Retina (tissue), 1 donor: ENCODE measurements at regions not wholly inside any gene's neighbourhood (a gene's known extent, or its start where the extent isn't known, plus 50 kb on each side); places are given as distances from the start of the nearest gene placed in this dataset.

Source experiments
- DNase-seq: peaks from one replicate; pipeline ENCODE4 v3.0.0-alpha.2; 2016

DNA sequence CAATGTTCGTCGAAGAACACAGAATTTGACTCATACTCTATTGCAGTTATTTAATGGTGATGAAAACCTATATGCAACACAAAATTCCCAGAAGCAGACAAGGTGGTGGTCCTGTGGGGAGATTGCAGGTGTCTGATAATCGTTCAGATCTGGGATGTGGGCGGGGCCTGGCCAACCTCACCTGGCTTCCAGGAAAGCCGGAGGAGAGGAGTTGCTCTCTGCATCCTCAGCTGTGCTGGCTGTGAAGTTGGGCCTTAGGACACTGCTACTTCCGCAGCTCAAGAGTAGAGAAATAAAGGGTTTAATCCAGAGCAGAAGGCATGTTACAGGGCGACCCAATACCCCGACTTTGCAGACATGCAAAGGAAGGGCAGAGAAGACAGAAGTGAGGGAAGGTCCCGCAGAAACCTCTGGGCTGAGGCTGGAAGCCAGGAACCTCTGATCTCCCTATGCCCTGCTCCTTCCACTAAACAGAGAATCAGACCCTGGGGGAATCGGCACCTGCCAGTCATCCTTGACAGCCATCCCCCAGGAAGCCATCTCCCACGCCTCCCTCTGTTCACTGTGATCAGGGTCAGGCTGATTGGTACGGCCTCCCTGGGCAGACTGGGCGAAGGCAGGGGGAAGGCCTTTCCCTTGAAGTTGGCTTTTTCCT, 590.3 kb downstream of the AJAP1 start:
- DNase-seq: no peak

DNA sequence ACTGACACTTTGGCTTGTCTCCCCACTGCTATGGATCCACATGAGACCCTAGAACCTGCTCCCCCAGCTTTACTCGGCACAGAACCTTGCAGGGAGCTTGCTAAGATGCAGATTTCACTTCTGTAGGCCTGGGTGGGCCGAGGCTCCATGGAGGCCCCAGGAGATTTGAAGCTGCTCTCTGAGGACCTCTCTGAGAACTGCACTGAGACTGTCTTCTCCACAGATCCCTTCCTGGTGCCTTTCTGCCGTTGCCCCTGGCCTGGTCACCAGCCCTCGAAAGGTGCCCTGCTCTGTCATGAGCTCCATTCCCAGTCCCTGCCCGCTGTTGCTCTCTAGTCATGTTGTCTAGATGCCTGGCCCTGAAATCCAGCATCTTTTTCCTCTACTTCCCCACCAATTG, 588.4 kb downstream of the AJAP1 start:
- DNase-seq: no peak

DNA sequence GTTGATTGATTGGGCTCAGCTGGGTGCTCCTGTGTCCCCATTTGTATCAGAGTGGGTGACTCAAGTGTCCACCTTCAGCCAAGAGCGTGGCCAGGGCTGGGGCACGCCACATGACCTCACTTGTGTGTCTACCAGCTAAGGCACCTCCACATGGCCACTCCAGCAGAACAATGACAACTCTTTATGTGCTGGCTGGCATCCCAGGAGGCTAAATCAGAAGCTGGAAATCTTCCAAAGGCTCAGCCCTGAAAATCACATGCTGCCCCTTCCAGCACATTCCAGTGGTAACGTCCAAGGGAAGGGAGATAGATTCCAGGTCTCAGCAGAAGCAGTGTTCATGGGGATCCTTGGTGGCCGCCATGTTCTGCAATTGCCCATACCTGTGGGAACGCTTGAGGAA, 585.5 kb downstream of the AJAP1 start:
- no peak for DNase-seq

DNA sequence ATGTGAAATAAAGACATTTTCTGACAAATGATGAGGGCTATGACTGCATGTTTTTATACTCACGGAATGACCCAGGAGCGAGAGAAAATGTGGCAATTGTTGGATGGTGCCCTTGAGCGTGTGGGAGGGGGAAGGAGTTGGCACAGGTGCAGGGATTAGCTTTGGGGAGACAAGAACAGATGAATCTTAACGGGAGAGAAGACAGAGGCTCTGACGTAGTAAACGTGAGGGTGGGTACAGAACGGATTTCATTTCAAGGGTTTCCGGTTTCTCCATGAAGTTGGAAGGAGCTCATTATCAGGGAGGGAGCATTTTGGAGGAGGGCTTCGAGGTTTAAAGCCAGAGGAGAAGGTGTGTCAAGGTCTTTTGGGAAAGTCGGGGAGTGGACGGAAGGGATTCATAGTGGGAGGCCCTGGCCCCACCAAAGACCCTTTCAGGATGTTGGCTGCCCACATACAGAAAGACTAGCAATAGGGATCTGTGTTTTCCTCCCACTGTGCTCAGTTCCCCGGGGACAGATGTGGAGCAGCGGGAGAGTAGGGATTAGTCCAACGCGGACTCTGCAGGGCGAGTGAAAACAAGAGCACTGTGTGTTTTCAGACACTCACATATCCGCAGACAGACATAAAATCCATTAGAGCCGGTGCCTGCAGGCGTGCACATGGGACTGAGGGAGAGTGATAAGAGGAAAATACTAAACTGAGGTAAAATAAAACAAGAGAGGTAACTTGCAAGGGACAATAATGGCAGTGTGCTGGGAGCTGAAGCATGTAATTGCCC, 584.1 kb downstream of the AJAP1 start:
- DNase-seq: peak; percentile 44

DNA sequence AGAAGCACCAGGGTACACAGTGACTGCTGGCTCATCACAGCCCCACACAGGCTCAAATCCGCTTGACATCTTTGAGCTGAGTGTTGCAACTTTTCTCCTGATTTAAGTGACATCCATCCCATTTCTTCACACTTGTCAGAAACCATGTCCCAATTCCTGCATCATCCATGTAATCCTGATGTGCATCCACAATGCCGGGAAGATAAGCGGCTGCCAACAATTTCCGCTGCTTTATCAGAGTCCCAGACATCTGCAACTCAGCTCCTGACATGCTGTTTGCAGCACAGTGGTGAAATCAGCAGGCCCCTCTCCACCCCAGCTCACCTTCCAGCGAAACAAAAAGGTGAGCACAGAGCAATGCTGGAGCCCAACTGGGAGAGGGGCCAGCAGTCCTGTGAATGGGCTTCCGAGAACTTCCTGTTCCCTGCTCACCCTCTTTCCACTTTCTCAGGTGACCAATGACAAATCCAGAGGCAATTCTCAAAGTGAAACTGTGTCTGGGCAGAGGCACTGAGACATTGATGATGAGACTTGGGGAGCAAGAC, 581.0 kb downstream of the AJAP1 start:
- no peak for DNase-seq

DNA sequence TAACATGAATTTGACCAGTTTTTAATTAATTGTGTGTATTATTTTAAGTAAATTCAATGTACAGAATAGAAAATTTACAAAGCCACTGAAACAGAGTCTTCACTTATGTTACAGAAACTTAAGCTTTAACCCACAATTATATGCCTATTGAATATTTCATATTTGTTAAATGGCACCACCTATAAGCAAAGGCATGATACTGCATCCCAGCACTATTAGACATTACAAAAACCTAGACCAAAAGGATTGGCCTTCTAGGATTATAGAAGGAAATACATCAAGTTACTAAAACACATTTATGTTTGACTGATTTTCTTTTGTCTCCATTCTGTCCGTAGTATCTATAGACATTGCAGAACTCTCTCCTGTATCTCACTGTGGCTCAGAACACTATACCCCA, 578.1 kb downstream of the AJAP1 start:
- DNase-seq: no peak

DNA sequence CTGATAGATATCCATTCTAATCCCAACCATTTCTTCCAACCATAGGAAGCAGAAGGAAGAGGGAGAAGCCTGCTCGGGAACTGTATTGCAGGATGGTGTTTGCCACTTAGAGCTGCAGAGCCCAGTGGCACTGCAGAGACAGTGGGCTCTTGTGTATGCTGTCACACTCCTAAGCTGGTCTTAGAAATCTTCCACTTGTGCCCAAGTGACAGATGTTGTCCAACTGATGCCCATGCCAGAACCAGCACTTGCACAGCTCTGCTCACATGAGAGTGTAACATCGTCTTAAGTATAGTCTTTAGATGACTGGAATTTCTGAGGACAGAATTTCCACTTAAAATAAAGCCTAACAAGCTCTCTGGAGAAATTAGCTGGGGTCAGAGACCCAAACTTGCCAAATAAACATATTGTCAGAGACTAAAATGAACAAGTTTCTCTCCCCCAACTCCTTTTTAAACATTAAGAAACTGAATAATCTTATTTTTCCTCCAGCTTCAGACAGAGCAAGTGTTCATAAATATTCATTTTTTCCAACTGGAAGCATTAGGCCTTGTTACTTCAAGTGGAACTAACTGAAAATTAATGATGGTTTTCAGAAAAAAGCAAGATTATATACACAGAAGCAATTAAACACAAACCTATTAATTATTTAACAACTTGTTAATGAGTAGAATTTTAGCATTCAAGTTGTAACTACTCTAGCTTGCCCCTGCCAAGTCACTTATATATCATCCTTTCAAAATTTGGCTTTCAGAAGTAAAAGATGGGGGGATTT, 577.3 kb downstream of the AJAP1 start:
- DNase-seq: no peak

DNA sequence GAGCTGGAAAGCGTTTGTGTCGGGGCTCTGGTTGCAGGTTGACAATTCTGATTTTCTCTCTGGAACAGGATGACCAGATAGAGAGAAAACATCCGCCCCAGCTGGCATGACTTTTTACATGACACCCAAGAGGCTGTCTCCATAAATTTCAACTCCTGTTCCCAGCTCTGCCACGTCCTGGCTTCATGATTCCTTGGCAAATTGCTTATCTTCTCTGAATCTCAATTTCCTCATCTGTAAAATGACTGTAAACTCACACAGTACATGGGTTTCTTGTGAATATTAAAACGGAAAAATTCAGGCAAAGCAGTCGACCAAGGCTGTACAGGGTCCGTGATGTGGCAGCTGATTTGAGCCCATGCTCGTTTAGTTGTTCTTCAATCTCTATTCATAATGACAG, 572.7 kb downstream of the AJAP1 start:
- no peak for DNase-seq

DNA sequence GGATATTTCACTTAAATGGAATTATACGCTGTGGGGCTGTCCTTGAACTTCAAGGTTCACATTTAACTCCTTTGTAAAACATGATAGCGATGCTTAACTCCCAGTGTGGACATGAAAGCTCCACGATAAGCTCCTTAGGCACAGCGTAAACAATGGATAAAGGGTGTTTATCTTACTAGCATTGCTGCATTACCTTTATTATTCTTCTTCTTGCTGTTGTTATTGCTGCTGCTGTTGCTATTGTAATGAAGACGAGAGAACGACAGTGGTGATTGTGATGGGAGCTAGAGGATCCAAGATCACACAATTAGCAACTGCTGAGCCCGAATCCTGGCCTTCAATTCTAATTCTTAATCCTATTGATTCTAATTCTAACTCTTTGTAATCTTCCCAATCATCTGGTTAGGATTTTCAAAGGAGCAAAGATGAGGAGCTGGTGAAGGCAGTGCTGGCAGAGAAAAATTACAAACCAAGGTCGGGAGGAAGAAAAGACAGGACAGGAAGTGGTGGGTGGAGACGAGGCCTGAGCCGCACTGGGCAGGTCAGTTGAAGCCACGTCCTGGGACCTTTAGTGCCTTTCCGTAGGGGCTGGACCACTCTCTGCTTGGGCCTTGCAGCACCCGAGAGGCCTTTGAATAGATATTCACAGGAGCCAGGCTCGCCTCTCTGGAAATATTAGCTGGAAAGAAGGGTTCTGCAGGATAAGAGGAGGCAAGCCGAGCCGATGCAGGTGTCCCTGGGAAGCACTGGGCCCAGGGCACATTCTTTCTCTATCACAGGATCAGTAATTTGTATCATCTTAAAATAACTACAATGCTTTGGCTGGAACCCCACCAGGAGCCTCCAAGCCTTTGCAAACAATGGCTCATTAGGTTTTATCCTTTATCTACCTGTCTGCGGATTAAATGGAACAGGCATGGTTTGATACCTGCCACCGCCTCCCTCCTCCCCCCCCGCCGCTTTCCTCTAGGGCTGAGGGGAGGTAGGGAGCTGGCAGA, 571.6 kb downstream of the AJAP1 start:
- DNase-seq: no peak

DNA sequence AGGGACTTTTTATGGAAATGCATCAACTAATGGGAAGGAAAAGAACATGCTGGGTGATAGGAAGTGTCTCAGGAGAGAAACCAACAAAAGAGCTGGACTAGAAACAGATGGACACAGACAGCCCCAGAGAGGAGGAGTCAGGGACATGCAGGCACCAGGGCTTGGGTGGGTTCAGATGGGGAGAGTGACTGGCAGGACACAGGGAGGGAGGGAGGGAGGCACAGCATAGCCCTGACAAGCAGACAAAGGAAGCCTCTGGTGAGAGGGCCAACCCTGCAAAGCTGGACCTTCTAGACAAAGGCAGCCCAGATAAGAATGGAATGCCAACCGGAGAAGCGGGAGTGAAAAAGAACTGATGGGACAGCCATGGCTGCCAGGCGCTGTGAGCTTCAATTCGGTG, 568.8 kb downstream of the AJAP1 start:
- DNase-seq: peak; percentile 55

DNA sequence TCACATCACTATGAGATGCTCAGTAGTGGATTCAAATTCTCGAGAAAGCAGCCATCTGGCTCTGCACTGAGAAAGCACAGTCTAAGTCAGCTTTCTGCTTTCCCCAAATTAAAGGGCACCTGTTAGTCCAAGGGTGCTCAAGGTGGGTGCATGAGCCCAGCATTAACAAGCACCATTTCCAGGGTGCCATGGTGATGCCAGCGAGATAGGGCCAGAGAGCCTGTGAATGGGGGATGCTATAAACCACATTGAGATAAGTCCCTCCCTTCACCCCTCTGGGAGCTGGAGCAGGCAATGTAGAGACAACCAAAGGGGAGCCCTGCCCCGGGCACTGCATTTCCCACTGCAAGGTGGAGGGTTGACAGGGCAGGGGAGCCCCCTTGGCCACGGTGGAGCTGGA, 568.2 kb downstream of the AJAP1 start:
- peak; percentile 18 for DNase-seq

DNA sequence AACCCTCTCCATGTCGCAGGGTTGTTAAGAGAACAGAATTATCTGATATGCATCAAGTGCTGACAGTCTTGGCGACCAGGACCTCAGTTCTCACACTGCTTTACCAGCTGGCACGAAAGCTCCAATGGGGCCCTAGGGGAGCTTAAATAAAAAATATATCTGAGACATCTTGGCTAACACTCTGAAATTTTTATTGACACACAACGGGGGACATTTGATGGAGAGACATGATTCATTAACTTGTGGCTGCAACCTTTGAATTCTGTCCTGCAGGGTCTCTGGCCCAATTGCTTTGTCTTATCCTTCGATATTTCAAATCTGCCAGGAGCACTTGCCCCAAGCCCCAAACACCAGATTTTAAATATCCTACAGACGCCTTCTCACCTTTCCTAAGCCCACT, 567.0 kb downstream of the AJAP1 start:
- no peak for DNase-seq

DNA sequence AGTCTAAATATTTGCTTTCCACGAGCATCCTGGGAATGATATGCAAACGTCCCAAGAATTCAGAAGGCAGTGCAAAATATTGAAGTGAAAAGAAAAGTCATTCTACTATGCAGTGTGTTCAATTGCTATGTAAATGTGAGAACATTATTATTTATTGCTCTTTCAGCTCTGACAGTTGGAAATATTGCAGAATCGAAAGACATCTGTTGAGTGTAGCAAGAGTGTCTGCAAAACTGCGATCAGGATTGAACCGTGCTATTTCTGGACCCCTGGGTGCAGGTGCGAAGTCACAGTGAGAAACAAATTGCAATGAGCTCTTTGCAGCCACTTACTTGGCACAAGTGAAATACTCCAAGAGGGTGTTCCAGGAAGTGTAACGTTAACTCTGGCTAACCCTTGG, 566.4 kb downstream of the AJAP1 start:
- no peak for DNase-seq

DNA sequence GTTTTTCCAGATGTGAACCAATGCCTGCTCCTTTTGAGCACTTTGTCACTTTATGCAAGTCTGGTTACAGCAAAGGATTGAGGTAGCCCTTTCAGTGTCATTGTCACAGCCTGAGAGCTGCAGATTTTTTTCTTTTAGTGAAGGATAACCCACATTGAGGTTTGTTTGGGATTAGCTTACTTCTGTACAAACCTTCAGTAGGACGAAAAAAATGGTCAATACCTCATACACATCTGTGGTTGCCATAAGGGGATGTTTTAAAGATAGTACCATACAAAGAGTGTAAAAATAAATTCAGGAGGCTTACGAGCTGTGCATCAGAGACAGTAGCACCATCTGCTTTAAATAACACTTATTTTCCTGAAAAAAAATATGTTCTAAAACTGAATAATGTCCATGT, 566.0 kb downstream of the AJAP1 start:
- no peak for DNase-seq

DNA sequence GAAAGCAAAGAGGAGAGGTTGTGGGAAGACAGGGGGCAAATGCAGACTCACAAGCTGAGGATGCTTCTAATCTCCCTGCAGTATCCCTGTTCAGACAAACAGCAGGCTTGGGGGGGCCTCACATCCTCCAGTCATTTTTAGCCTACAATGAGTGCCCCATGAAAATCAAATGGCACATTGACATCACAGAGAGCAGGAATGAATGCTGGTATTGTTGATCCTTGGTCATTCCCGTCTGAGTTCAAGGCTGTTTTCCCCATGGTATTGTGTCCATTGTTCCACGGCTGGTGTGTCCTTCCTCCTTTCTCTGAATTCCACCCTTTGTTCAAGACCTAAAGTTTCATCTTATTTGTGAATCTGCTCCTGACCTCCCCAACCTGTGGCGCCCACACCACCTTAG, 545.6 kb downstream of the AJAP1 start:
- no peak for DNase-seq

DNA sequence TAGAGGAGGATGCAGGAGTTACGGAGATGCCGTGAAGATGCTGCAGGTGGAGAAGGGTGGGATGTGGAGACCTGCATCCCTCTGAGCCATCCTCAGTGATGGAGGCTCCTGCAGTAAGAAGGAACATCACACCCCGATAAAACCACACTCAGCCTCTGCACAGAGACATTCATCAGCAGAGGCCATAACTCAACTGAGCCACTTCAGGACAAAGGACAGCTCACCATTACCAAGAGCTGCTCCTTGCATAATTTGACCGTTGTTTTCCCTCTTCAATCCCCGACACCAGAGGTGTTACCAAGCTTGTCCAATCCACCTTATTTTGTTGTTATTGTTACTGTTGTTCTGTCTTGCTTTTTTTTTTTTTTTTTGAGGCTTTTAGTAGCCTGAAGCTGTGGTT, 543.9 kb downstream of the AJAP1 start:
- DNase-seq: no peak

DNA sequence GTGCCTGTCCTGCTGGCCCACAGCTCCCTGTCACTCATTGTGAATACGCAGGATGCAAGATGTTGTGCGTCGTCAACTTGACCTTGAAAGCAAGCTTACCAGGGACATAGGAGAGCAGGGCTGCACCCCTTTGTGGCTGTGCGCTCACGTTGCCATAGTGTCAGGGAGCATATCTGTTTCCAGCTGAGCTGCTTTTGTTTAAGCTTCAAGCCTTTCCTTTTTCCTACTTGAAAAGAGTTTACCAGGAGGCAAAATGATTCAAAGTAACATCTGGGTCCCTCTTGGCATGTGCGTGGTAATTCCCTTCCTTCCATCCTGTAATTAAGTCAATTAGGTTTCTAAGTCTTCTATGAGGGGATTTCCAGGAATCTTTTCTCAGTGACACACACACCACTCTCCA, 537.1 kb downstream of the AJAP1 start:
- peak; percentile 43 for DNase-seq

DNA sequence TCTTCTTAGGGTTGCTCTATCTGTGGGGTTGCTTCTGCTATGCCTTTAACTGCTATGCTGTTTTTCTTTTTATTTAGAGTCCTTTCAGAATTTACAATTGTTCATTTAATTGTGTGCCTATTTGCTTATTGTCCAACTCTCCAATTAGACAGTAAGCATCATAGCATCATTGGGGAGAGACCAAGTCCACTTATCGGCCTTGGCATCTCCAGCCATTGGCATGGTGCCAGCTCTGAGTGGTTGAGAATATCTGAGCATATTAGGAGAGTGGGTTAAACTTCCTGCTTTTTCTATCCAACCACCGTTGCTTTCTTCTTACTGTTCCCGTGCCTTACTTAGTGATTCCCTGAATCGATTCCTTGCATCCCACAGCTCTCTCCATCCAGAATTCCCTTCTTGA, 535.0 kb downstream of the AJAP1 start:
- DNase-seq: no peak

DNA sequence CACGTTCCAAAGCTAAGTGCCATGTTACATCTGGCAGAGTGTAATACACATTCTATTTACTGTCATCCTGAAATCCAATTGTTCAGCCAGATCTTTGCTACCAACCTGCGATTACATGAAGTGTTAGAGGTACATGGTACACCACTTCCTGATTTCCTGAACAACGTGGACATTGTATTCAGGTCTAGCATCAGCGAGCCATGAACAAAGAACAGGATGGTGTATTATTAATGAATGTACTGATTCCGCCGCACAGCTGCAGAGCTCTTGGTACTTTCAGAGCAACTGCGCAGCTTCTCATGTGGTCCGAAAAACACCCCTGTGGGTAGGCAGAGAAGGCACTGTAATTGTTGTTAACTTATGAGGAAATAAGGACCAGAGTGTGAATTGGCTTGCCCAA, 511.4 kb downstream of the AJAP1 start:
- DNase-seq: no peak

DNA sequence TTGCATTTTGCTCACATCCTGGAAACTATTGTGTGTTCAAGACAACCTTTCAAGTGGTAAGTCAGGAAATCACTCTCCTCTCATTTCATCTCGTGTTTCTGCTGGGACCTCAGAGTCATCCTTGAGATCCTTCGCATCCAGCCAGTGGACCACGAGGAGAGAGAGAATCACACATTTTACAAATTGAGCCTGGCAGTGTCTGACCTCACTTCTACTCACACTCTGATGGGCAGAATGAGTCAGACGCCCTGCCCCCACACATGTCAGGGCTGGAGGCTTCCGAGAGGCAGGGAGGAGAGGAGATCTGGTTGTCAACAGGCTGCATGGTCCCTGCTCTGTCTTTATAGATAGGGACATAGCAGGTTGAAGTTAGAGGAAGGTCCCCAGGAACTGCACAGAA, 509.7 kb downstream of the AJAP1 start:
- DNase-seq: peak; percentile 27

DNA sequence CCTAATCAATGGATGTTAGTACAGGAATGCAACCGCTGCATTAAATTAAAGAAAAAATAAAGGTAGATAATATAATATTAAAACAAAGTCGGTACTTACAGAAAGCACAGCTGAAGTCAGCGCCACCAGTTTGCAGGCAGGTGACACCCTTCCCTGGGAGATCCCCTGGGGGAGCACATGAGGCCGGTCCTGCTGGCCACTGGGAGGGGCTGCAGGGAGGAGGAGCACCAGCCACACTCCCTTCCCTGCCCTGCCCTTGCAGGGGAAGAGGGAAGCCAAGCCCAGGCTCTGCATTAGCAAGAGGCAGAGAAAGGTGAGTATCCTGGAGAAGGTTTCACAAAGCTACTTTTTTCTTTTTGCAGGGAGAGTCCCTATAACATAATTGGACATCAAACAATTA, 507.0 kb downstream of the AJAP1 start:
- DNase-seq: no peak

DNA sequence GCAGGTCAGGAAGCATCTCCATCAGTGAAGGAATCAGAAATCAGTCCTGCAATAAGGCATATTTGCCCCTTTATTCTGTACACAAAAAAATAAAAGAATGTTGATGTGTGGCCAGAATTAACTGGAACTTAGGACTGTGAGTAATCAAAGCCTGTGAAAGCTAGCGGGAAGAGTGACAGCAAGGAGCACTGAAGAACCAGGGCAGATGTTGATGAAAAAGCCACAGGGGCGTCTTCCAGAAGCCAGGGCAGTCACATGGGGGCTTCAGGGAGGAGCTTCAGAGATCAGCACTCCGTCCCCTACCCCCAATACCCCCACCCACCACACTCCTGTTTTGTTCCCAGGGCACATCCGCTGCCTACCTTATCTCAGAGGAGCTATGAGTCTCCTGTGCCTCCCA, 502.8 kb downstream of the AJAP1 start:
- no peak for DNase-seq
